ENCODE measurements at regions not wholly inside any gene's neighbourhood (a gene's known extent, or its start where the extent isn't known, plus 50 kb on each side); places are given as distances from the start of the nearest gene placed in this dataset.

- no peak for TF ChIP-seq CTCF (conservative IDR thresholded peaks at IDR 0.05 in 1 of 2, IDR thresholded peaks at IDR 0.05 in 1 of 2; ENCODE audit: extremely low read depth in 1 of 2, insufficient read depth in 1 of 2, low read depth in 1 of 2, low read length in 2 of 2)
- no peak for TF ChIP-seq EZH2 (IDR thresholded peaks at IDR 0.05; ENCODE audit: borderline replicate concordance, low read length)
Measured at GRCh38 chr3:144287001-144287400, 315.4 kb downstream of the DIPK2A start.
